ENCODE measurements at regions not wholly inside any gene's neighbourhood (a gene's known extent, or its start where the extent isn't known, plus 50 kb on each side); places are given as distances from the start of the nearest gene placed in this dataset.

GRCh38 chr6:157761926-157762325 lies 61.1 kb upstream of the SNX9 start:
- Mint-ChIP-seq H3K27ac (no peak overlapping the region), H3K4me3 (ENCODE audit: low read depth) (no peak overlapping the region), H3K27me3 (peaks cover 15% of the 10 kb centered on the region), H3K4me1 (ENCODE audit: low read depth) (peaks cover 11% of the 10 kb centered on the region), H3K36me3 (ENCODE audit: insufficient read depth) (no peaks in the 10 kb centered on the region), H3K9me3 (ENCODE audit: low read depth) (no peaks in the 10 kb centered on the region)
- TF ChIP-seq CTCF (IDR thresholded peaks at IDR 0.05; ENCODE audit: unreplicated experiment), result no peak
- DNase-seq (ENCODE audit: low spot score, unreplicated experiment), result no peak

GRCh38 chr6:157762636-157763035 lies 60.4 kb upstream of the SNX9 start:
- Mint-ChIP-seq H3K27ac (peak overlapping the region; percentile 85), H3K4me3 (ENCODE audit: low read depth) (no peak overlapping the region), H3K27me3 (peaks cover 11% of the 10 kb centered on the region), H3K4me1 (ENCODE audit: low read depth) (peaks cover 11% of the 10 kb centered on the region), H3K36me3 (ENCODE audit: insufficient read depth) (no peaks in the 10 kb centered on the region), H3K9me3 (ENCODE audit: low read depth) (no peaks in the 10 kb centered on the region)
- no peak for TF ChIP-seq CTCF (IDR thresholded peaks at IDR 0.05; ENCODE audit: unreplicated experiment)
- DNase-seq (ENCODE audit: low spot score, unreplicated experiment), result no peak

- H3K27ac Mint-ChIP-seq, result peak overlapping the region; percentile 85
- TF ChIP-seq CTCF (IDR thresholded peaks at IDR 0.05; ENCODE audit: unreplicated experiment), result no peak
- peaks cover 5% of the 10 kb centered on the region for H3K27me3 Mint-ChIP-seq
- no peaks in the 10 kb centered on the region for H3K36me3 Mint-ChIP-seq (ENCODE audit: insufficient read depth)
- no peaks in the 10 kb centered on the region for H3K9me3 Mint-ChIP-seq (ENCODE audit: low read depth)
- peaks cover 11% of the 10 kb centered on the region for H3K4me1 Mint-ChIP-seq (ENCODE audit: low read depth)
- H3K4me3 Mint-ChIP-seq (ENCODE audit: low read depth), result no peak overlapping the region
- no peak for DNase-seq (ENCODE audit: low spot score, unreplicated experiment)
Measured at GRCh38 chr6:157763129-157763903, 59.7 kb upstream of the SNX9 start.

- no peak overlapping the region for H3K4me3 Mint-ChIP-seq (ENCODE audit: low read depth)
- peaks cover 11% of the 10 kb centered on the region for H3K4me1 Mint-ChIP-seq (ENCODE audit: low read depth)
- peak overlapping the region; percentile 85 for H3K27ac Mint-ChIP-seq
- H3K36me3 Mint-ChIP-seq (ENCODE audit: insufficient read depth), result no peaks in the 10 kb centered on the region
- no peak for DNase-seq (ENCODE audit: low spot score, unreplicated experiment)
- H3K27me3 Mint-ChIP-seq, result no peaks in the 10 kb centered on the region
- TF ChIP-seq CTCF (IDR thresholded peaks at IDR 0.05; ENCODE audit: unreplicated experiment), result no peak
- no peaks in the 10 kb centered on the region for H3K9me3 Mint-ChIP-seq (ENCODE audit: low read depth)
Measured at GRCh38 chr6:157763904-157764177, 59.2 kb upstream of the SNX9 start.

GRCh38 chr6:157764178-157765068 lies 58.6 kb upstream of the SNX9 start:
- no peak for TF ChIP-seq CTCF (IDR thresholded peaks at IDR 0.05; ENCODE audit: unreplicated experiment)
- peak overlapping the region; percentile 85 for H3K27ac Mint-ChIP-seq
- H3K4me1 Mint-ChIP-seq (ENCODE audit: low read depth), result peaks cover 12% of the 10 kb centered on the region
- no peaks in the 10 kb centered on the region for H3K36me3 Mint-ChIP-seq (ENCODE audit: insufficient read depth)
- H3K9me3 Mint-ChIP-seq (ENCODE audit: low read depth), result no peaks in the 10 kb centered on the region
- H3K4me3 Mint-ChIP-seq (ENCODE audit: low read depth), result no peak overlapping the region
- no peaks in the 10 kb centered on the region for H3K27me3 Mint-ChIP-seq
- DNase-seq (ENCODE audit: low spot score, unreplicated experiment), result no peak
